ENCODE measurements at regions not wholly inside any gene's neighbourhood (a gene's known extent, or its start where the extent isn't known, plus 50 kb on each side); places are given as distances from the start of the nearest gene placed in this dataset.

DNA sequence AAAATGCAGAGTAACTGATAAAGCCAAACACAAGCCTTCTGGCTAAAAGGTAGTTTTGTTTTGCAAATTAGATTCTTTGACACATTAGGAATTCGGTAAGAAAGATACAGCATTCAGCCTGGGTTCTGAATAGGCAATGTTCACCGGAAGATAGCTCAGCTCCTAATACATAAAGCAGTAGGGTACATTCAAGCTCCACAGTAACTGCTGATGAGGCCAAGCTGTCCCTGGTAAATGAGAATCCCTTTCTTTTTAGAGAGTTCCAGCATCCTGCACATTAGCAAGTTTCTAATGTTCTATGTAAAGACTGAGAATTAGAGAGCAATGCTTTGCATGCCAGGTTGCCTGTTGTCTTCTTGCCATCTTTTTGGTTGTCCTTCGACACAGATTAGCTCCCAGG lies 316.3 kb upstream of the SLC14A2 start:
- CTCF ChIA-PET, result no interaction called here
- Histone ChIP-seq H3K4me3 (ENCODE audit: low read depth, low read length, poor library complexity, severe bottlenecking) (no peak overlapping the region), H3K27me3 (replicated peaks; ENCODE audit: insufficient read depth, low read depth, low read length, poor library complexity) (no peaks in the 10 kb centered on the region), H3K9me3 (ENCODE audit: low read depth, low read length, poor library complexity, severe bottlenecking) (no peaks in the 10 kb centered on the region), H3K27ac (ENCODE audit: low read depth, low read length, poor library complexity, severe bottlenecking) (no peak overlapping the region), H3K36me3 (ENCODE audit: insufficient read depth, low read length, poor library complexity, severe bottlenecking) (no peaks in the 10 kb centered on the region), H3K4me1 (ENCODE audit: insufficient read depth, low read length, poor library complexity, severe bottlenecking) (no peaks in the 10 kb centered on the region)
- DNase-seq (ENCODE audit: low spot score), result no peak
- intact Hi-C loops (cut with micrococcal nuclease; ENCODE audit: unreplicated experiment), result no loop called here
- no TSS peak for BruUV-seq (replicated peaks)
- POLR2A ChIA-PET (ENCODE audit: low non-redundant PET), result no interaction called here
- no peak for TF ChIP-seq EZH2 (IDR thresholded peaks at IDR 0.05; ENCODE audit: borderline replicate concordance, low read depth, low read length, poor library complexity, severe bottlenecking)
- TF ChIP-seq, protein P1, sequence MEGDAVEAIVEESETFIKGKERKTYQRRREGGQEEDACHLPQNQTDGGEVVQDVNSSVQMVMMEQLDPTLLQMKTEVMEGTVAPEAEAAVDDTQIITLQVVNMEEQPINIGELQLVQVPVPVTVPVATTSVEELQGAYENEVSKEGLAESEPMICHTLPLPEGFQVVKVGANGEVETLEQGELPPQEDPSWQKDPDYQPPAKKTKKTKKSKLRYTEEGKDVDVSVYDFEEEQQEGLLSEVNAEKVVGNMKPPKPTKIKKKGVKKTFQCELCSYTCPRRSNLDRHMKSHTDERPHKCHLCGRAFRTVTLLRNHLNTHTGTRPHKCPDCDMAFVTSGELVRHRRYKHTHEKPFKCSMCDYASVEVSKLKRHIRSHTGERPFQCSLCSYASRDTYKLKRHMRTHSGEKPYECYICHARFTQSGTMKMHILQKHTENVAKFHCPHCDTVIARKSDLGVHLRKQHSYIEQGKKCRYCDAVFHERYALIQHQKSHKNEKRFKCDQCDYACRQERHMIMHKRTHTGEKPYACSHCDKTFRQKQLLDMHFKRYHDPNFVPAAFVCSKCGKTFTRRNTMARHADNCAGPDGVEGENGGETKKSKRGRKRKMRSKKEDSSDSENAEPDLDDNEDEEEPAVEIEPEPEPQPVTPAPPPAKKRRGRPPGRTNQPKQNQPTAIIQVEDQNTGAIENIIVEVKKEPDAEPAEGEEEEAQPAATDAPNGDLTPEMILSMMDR (conservative IDR thresholded peaks at IDR 0.05; ENCODE audit: low read depth, low read length), result no peak

GRCh38 chr18:45303026-45303425 lies 312.2 kb upstream of the SLC14A2 start:
- ChIA-PET POLR2A (ENCODE audit: low non-redundant PET) (no interaction called here), CTCF (no interaction called here)
- H3K36me3 ChIP-seq (ENCODE audit: insufficient read depth, low read length, poor library complexity, severe bottlenecking), result no peaks in the 10 kb centered on the region
- no peak overlapping the region for H3K4me3 ChIP-seq (ENCODE audit: low read depth, low read length, poor library complexity, severe bottlenecking)
- no peaks in the 10 kb centered on the region for H3K4me1 ChIP-seq (ENCODE audit: insufficient read depth, low read length, poor library complexity, severe bottlenecking)
- no peaks in the 10 kb centered on the region for H3K27me3 ChIP-seq (replicated peaks; ENCODE audit: insufficient read depth, low read depth, low read length, poor library complexity)
- no peaks in the 10 kb centered on the region for H3K9me3 ChIP-seq (ENCODE audit: low read depth, low read length, poor library complexity, severe bottlenecking)
- TF ChIP-seq, protein P1 (conservative IDR thresholded peaks at IDR 0.05; ENCODE audit: low read depth, low read length), result no peak
- TF ChIP-seq EZH2 (IDR thresholded peaks at IDR 0.05; ENCODE audit: borderline replicate concordance, low read depth, low read length, poor library complexity, severe bottlenecking), result no peak
- no peak overlapping the region for H3K27ac ChIP-seq (ENCODE audit: low read depth, low read length, poor library complexity, severe bottlenecking)
- DNase-seq (ENCODE audit: low spot score), result no peak
- intact Hi-C loops (cut with micrococcal nuclease; ENCODE audit: unreplicated experiment), result no loop called here
- BruUV-seq (replicated peaks), result no TSS peak

DNA sequence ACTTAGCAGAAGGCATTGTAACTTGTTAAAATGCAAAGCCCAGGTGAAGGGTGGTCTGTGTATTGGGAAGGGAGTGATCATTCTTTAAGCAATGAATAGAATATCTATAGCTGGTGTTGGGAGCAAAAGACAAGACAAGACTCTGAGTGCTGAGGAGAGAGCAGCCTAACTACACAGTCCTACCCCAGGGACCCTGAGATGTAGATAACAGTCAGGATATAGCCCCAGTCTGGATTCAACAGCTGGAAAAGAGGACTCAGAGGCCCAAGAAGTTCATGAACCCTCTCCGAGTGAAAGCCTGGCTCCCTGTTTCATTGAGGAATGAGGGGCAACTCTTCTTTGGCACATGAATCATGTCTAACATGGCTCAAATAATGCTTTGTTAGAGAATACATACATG lies 310.7 kb upstream of the SLC14A2 start:
- no peak for DNase-seq (ENCODE audit: low spot score)
- BruUV-seq (replicated peaks), result no TSS peak
- no peak for TF ChIP-seq EZH2 (IDR thresholded peaks at IDR 0.05; ENCODE audit: borderline replicate concordance, low read depth, low read length, poor library complexity, severe bottlenecking)
- TF ChIP-seq, protein P1 (conservative IDR thresholded peaks at IDR 0.05; ENCODE audit: low read depth, low read length), result no peak
- ChIA-PET CTCF (no interaction called here), POLR2A (ENCODE audit: low non-redundant PET) (no interaction called here)
- Histone ChIP-seq H3K9me3 (ENCODE audit: low read depth, low read length, poor library complexity, severe bottlenecking) (no peaks in the 10 kb centered on the region), H3K4me1 (ENCODE audit: insufficient read depth, low read length, poor library complexity, severe bottlenecking) (no peaks in the 10 kb centered on the region), H3K4me3 (ENCODE audit: low read depth, low read length, poor library complexity, severe bottlenecking) (no peak overlapping the region), H3K36me3 (ENCODE audit: insufficient read depth, low read length, poor library complexity, severe bottlenecking) (no peaks in the 10 kb centered on the region), H3K27me3 (replicated peaks; ENCODE audit: insufficient read depth, low read depth, low read length, poor library complexity) (no peaks in the 10 kb centered on the region), H3K27ac (ENCODE audit: low read depth, low read length, poor library complexity, severe bottlenecking) (no peak overlapping the region)
- intact Hi-C loops (cut with micrococcal nuclease; ENCODE audit: unreplicated experiment), result no loop called here

Measured in A673 (cell line).